Glutamatergic neuron (in vitro differentiated cells): ENCODE measurements at regions not wholly inside any gene's neighbourhood (a gene's known extent, or its start where the extent isn't known, plus 50 kb on each side); places are given as distances from the start of the nearest gene placed in this dataset.
"Not testable (repeated sequence)": the region's sequence is repeated elsewhere in the genome, so short reads cannot be mapped to it uniquely, and the experiment has no call there.

Source experiments
- DNase-seq: peaks from one replicate; pipeline ENCODE4 v3.0.0; 2022
- H3K27ac Mint-ChIP-seq: one replicate; pipeline ENCODE4 v1.8.0; 2020; ENCODE audit warnings: mild to moderate bottlenecking, mixed read lengths, inconsistent platforms; ENCODE audit not compliant: unreplicated experiment
- H3K27me3 Mint-ChIP-seq: one replicate; pipeline ENCODE4 v1.8.0; 2020; ENCODE audit warnings: mild to moderate bottlenecking, moderate library complexity, mixed read lengths, inconsistent platforms; ENCODE audit not compliant: unreplicated experiment
- H3K36me3 Mint-ChIP-seq: one replicate; pipeline ENCODE4 v1.8.0; 2020; ENCODE audit warnings: mild to moderate bottlenecking, mixed read lengths, inconsistent platforms; ENCODE audit not compliant: unreplicated experiment
- H3K4me1 Mint-ChIP-seq: one replicate; pipeline ENCODE4 v1.8.0; 2020; ENCODE audit warnings: mild to moderate bottlenecking, low read depth, mixed read lengths, inconsistent platforms; ENCODE audit not compliant: unreplicated experiment
- H3K4me3 Mint-ChIP-seq: one replicate; pipeline ENCODE4 v1.8.0; 2020; ENCODE audit warnings: mild to moderate bottlenecking, mixed read lengths, inconsistent platforms; ENCODE audit not compliant: unreplicated experiment
- H3K9me3 Mint-ChIP-seq: one replicate; pipeline ENCODE4 v1.8.0; 2020; ENCODE audit warnings: mild to moderate bottlenecking, moderate library complexity, mixed read lengths, inconsistent platforms; ENCODE audit not compliant: unreplicated experiment
- CTCF ChIP-seq: fragments of 200-600 bp; sonication (generic); IDR thresholded peaks from one replicate; pipeline ENCODE4 v1.5.0; 2021; ENCODE audit not compliant: partially characterized antibody, unreplicated experiment

GRCh38 chr22:26768952-26769351 is 111.6 kb downstream of the MIAT start:
- peaks cover 5% of the 10 kb centered on the region for H3K36me3 Mint-ChIP-seq
- TF ChIP-seq CTCF = no peak
- H3K27ac Mint-ChIP-seq = no peak overlapping the region
- no peaks in the 10 kb centered on the region for H3K4me1 Mint-ChIP-seq
- no peak overlapping the region for H3K4me3 Mint-ChIP-seq
- peaks cover 5% of the 10 kb centered on the region for H3K9me3 Mint-ChIP-seq
- DNase-seq = no peak
- H3K27me3 Mint-ChIP-seq = peaks cover 9% of the 10 kb centered on the region

- Mint-ChIP-seq H3K27ac (no peak overlapping the region), H3K4me3 (no peak overlapping the region), H3K4me1 (no peaks in the 10 kb centered on the region), H3K27me3 (peaks cover 7% of the 10 kb centered on the region), H3K36me3 (peaks cover 10% of the 10 kb centered on the region), H3K9me3 (peaks cover 4% of the 10 kb centered on the region)
- TF ChIP-seq CTCF = no peak
- no peak for DNase-seq
These were observed 112.3 kb downstream of the MIAT start for GRCh38 chr22:26769663-26770062.

- DNase-seq = no peak
- H3K27me3 Mint-ChIP-seq = peaks cover 7% of the 10 kb centered on the region
- no peak overlapping the region for H3K4me3 Mint-ChIP-seq
- no peak overlapping the region for H3K27ac Mint-ChIP-seq
- no peak for TF ChIP-seq CTCF
- no peaks in the 10 kb centered on the region for H3K4me1 Mint-ChIP-seq
- H3K36me3 Mint-ChIP-seq = peaks cover 10% of the 10 kb centered on the region
- H3K9me3 Mint-ChIP-seq = peaks cover 4% of the 10 kb centered on the region
These were observed 113.2 kb downstream of the MIAT start for GRCh38 chr22:26770624-26771023.

- H3K27ac Mint-ChIP-seq, H3K36me3 Mint-ChIP-seq, H3K9me3 Mint-ChIP-seq, H3K4me1 Mint-ChIP-seq, H3K27me3 Mint-ChIP-seq, H3K4me3 Mint-ChIP-seq, DNase-seq: not testable (repeated sequence)
These were observed 115.7 kb downstream of the MIAT start for GRCh38 chr22:26773054-26773453.

GRCh38 chr22:26775394-26775793 is 118.0 kb downstream of the MIAT start:
- H3K27ac Mint-ChIP-seq = no peak overlapping the region
- no peak for TF ChIP-seq CTCF
- H3K9me3 Mint-ChIP-seq = peaks cover 6% of the 10 kb centered on the region
- DNase-seq = no peak
- peaks cover 5% of the 10 kb centered on the region for H3K36me3 Mint-ChIP-seq
- H3K4me3 Mint-ChIP-seq = no peak overlapping the region
- peaks cover 2% of the 10 kb centered on the region for H3K27me3 Mint-ChIP-seq
- peaks cover 4% of the 10 kb centered on the region for H3K4me1 Mint-ChIP-seq
